HG02798 (cell line): ENCODE measurements at regions not wholly inside any gene's neighbourhood (a gene's known extent, or its start where the extent isn't known, plus 50 kb on each side); places are given as distances from the start of the nearest gene placed in this dataset.

Experiments used
- ATAC-seq: cut with Tn5 transposase; IDR thresholded peaks from one replicate; pipeline ENCODE4 v1.9.1; 2021; ENCODE audit warnings: mild to moderate bottlenecking; ENCODE audit not compliant: unreplicated experiment, poor library complexity

GRCh38 chr10:10564081-10564794 is 453.4 kb upstream of the CELF2 start:
- no peak for ATAC-seq

- ATAC-seq: no peak
These were observed 440.7 kb upstream of the CELF2 start for GRCh38 chr10:10576937-10577336.

- ATAC-seq: no peak
These were observed 438.0 kb upstream of the CELF2 start for GRCh38 chr10:10579709-10580108.

GRCh38 chr10:10584161-10584560 is 433.5 kb upstream of the CELF2 start:
- no peak for ATAC-seq

GRCh38 chr10:10587744-10588393 is 429.8 kb upstream of the CELF2 start:
- ATAC-seq: no peak

- ATAC-seq: peak; percentile 44
These were observed 427.9 kb upstream of the CELF2 start for GRCh38 chr10:10589540-10590303.

GRCh38 chr10:10591715-10592341 is 425.8 kb upstream of the CELF2 start:
- ATAC-seq: no peak

GRCh38 chr10:10596256-10596655 is 421.4 kb upstream of the CELF2 start:
- no peak for ATAC-seq

GRCh38 chr10:10598297-10598696 is 419.4 kb upstream of the CELF2 start:
- ATAC-seq: no peak

- no peak for ATAC-seq
These were observed 417.7 kb upstream of the CELF2 start for GRCh38 chr10:10600004-10600403.

- no peak for ATAC-seq
These were observed 412.1 kb upstream of the CELF2 start for GRCh38 chr10:10605551-10606081.

- no peak for ATAC-seq
These were observed 408.2 kb upstream of the CELF2 start for GRCh38 chr10:10609379-10609955.

- ATAC-seq: no peak
These were observed 407.5 kb upstream of the CELF2 start for GRCh38 chr10:10610171-10610570.

- ATAC-seq: no peak
These were observed 405.5 kb upstream of the CELF2 start for GRCh38 chr10:10612151-10612550.

- ATAC-seq: no peak
These were observed 403.9 kb upstream of the CELF2 start for GRCh38 chr10:10613656-10614244.

- no peak for ATAC-seq
These were observed 400.0 kb upstream of the CELF2 start for GRCh38 chr10:10617686-10618085.

GRCh38 chr10:10618139-10618538 is 399.5 kb upstream of the CELF2 start:
- no peak for ATAC-seq

- ATAC-seq: no peak
These were observed 393.6 kb upstream of the CELF2 start for GRCh38 chr10:10623958-10624566.

GRCh38 chr10:10624567-10624962 is 393.1 kb upstream of the CELF2 start:
- no peak for ATAC-seq
